Muscle of leg (tissue), 3 donors: ENCODE measurements at regions not wholly inside any gene's neighbourhood (a gene's known extent, or its start where the extent isn't known, plus 50 kb on each side); places are given as distances from the start of the nearest gene placed in this dataset.
A peak's percentile ranks its signal among the peaks of the same experiment; 100 is the strongest.
"Not testable (repeated sequence)": the region's sequence is repeated elsewhere in the genome, so short reads cannot be mapped to it uniquely, and the experiment has no call there.

ENCODE experiments used
- DNase-seq: peaks from one replicate; pipeline ENCODE4 v3.0.0; 2013
- H3K27ac ChIP-seq: one replicate; pipeline ENCODE4 v1.5.1; 2013; ENCODE audit warnings: mild to moderate bottlenecking, low read length, control low read depth
- H3K27me3 ChIP-seq: one replicate; pipeline ENCODE4 v1.6.1; 2013; ENCODE audit warnings: low read length; ENCODE audit not compliant: control insufficient read depth, insufficient read depth
- H3K36me3 ChIP-seq: one replicate; pipeline ENCODE4 v1.6.1; 2013; ENCODE audit warnings: low read length; ENCODE audit not compliant: control insufficient read depth, insufficient read depth
- H3K4me1 ChIP-seq: one replicate; pipeline ENCODE4 v1.6.1; 2013; ENCODE audit warnings: low read length; ENCODE audit not compliant: control insufficient read depth, insufficient read depth
- H3K4me3 ChIP-seq: one replicate; pipeline ENCODE4 v1.5.1; 2013; ENCODE audit warnings: low read length, control low read depth
- H3K9me3 ChIP-seq: replicated peaks from 2 replicates; pipeline ENCODE4 v1.6.1; 2013; ENCODE audit warnings: low read depth, low read length; ENCODE audit not compliant: control insufficient read depth
- WGBS: methylation state at CpG from one replicate; pipeline ENCODE4 v1.1.5; 2013; ENCODE audit warnings: missing lambda C conversion rate; ENCODE audit not compliant: insufficient coverage; 5-methylcytosine and 5-hydroxymethylcytosine counted together

DNA sequence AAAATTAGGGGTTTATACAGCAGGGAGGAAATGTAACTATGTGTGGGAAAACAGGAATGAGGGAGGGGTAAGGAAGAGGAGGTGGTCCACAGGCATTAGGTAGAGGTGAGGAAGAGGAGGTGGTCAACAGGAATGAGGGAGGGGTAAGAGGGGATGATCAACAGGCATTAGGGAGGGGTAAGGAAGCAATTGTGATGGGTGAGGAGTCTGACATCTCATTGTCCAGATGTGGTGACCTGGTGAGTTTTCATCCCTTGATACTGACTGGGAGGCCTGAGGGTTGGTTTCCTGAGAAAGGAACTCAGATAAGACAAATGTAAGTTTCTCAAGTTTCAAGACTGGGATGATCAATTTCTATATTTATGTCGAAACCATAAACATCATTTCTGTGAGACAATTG lies 206.2 kb upstream of the C16orf82 start:
- no peaks in the 10 kb centered on the region for H3K4me1 ChIP-seq
- DNase-seq: no peak
- no peak overlapping the region for H3K4me3 ChIP-seq
- no peaks in the 10 kb centered on the region for H3K27me3 ChIP-seq
- WGBS: no CpG with 5 or more reads among the region's 1 CpG
- peaks cover 4% of the 10 kb centered on the region for H3K9me3 ChIP-seq
- H3K27ac ChIP-seq: no peak overlapping the region
- no peaks in the 10 kb centered on the region for H3K36me3 ChIP-seq

DNA sequence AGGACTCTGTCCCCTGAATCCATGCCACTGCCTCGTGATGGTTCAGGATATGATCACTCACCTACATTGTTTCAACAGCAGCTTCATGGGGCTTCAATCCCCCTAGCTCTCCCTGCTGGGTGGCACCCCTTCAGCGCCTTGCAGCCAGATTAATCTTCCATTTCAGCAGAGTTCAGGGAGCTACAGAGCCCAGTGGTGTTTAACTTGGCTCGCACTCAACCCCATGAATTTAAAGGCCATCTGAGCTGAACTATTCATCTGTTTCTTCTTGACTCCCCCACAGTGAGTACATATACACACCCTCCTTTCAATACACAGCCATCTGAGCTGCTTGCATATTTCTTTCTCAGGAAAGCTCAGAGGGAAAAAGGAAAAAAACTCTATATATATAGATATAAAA lies 202.8 kb upstream of the C16orf82 start:
- Histone ChIP-seq H3K27ac (no peak overlapping the region), H3K27me3 (no peaks in the 10 kb centered on the region), H3K4me1 (no peaks in the 10 kb centered on the region), H3K4me3 (no peak overlapping the region), H3K9me3 (peaks cover 4% of the 10 kb centered on the region), H3K36me3 (no peaks in the 10 kb centered on the region)
- WGBS: 33% methylated on average over 3 of the region's 3 CpGs
- DNase-seq: peak; percentile 8

DNA sequence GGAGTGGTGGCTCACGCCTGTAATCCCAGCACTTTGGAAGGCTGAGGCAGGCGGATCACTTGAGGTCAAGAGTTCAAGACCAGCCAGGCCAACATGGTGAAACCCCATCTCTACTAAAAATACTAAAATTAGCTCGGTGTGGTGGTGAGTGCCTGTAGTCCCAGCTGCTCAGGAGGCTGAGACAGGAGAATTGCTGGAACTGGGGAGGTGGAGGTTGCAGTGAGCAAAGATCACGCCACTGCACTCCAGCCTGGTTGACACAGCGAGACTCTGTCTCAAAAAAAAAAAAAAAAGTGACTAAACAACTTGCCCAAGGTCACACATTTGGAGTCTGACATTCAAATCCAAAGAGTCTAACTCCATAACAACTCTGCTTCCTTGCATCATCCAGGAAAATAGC lies 192.4 kb upstream of the C16orf82 start:
- DNase-seq, H3K36me3 ChIP-seq, H3K27me3 ChIP-seq, H3K4me3 ChIP-seq, H3K27ac ChIP-seq, H3K9me3 ChIP-seq, H3K4me1 ChIP-seq: not testable (repeated sequence)
- WGBS: 40% methylated on average over 3 of the region's 5 CpGs

DNA sequence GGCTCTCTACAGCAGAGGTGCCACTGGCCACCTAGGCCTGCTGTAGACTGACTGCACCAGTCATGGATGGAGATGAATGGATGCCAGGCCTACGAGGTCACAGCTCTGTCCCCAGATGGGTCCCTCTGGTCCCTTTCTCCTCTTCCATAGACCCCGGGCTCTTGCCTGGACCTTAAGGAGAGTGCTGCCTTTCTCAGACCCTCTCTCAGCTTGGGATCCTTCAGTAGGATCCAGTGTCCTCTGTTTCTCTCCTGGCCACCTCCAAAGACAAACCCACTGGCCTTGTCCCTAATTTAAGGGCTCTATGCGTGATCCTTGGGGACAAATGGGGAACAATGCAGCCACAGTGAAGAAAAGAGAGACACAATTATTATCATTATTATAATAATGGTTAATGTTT lies 189.3 kb upstream of the C16orf82 start:
- H3K27ac ChIP-seq: no peak overlapping the region
- no peaks in the 10 kb centered on the region for H3K4me1 ChIP-seq
- no peaks in the 10 kb centered on the region for H3K36me3 ChIP-seq
- H3K9me3 ChIP-seq: peaks cover 2% of the 10 kb centered on the region
- DNase-seq: no peak
- H3K27me3 ChIP-seq: peaks cover 2% of the 10 kb centered on the region
- no CpG with 5 or more reads among the region's 3 CpGs for WGBS
- H3K4me3 ChIP-seq: no peak overlapping the region

DNA sequence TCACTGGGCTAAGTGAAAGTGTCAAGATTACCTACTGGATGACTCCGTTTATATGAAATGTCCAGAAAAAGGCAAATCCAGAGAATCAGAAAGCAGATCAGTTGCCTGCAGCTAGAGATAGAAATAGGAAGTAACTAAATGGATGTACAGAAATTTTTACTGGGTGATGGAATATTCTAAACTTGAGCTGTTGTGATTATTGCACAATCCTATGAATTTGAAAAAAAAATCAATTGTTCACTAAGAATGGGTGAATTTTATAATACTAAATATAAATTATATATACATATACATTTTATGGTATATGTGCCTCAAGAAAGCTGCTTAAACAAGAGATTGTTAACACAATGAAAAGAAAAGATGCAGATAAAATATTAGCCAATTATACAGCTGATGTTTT lies 181.1 kb upstream of the C16orf82 start:
- 88% methylated on average over 1 of the region's 1 CpG for WGBS
- Histone ChIP-seq H3K9me3 (no peaks in the 10 kb centered on the region), H3K27me3 (no peaks in the 10 kb centered on the region), H3K27ac (no peak overlapping the region), H3K4me1 (no peaks in the 10 kb centered on the region), H3K4me3 (no peak overlapping the region), H3K36me3 (no peaks in the 10 kb centered on the region)
- no peak for DNase-seq

DNA sequence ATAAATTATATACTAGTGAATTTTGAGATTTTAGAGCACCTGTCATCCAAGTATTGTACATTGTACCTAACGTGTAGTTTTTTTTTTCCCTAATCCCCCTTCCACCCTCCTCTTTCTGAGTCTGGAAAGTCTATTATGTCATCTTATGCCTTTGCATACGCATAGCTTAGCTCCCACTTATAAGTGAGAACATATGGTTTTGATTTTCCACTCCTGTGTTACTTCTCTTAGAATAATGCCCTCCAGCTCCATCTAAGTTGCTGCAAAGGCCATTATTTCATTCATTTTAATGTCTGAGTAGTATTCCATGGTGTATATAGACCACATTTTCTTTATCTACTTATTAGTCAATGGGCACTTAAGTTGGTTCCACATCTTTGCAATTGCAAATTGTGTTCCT lies 177.0 kb upstream of the C16orf82 start:
- no peaks in the 10 kb centered on the region for H3K36me3 ChIP-seq
- no peaks in the 10 kb centered on the region for H3K27me3 ChIP-seq
- H3K4me1 ChIP-seq: no peaks in the 10 kb centered on the region
- no peaks in the 10 kb centered on the region for H3K9me3 ChIP-seq
- peak; percentile 38 for DNase-seq
- no peak overlapping the region for H3K4me3 ChIP-seq
- WGBS: no CpG with 5 or more reads among the region's 2 CpGs
- no peak overlapping the region for H3K27ac ChIP-seq

DNA sequence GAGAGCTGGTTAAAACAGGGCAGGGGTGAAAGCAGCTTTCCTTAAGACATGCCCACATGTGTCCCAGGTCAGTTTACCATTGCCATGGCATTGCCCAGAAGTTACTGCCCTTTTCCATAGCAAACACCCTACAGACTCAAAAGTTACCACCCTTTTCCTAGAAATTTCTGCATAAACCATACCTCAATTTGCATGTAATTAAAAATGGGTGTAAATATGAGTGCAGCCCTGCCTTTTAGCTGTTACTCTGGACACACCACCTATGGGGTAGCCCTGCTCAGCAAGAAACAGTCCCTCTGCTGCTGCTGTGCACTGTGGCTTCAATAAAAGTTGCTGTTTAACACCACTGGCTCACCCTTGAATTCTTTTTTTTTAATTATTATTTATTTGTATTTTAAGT lies 168.5 kb upstream of the C16orf82 start:
- H3K27me3 ChIP-seq: no peaks in the 10 kb centered on the region
- no peaks in the 10 kb centered on the region for H3K9me3 ChIP-seq
- no peaks in the 10 kb centered on the region for H3K36me3 ChIP-seq
- H3K4me1 ChIP-seq: no peaks in the 10 kb centered on the region
- H3K27ac ChIP-seq: no peak overlapping the region
- no peak overlapping the region for H3K4me3 ChIP-seq
- DNase-seq: no peak

DNA sequence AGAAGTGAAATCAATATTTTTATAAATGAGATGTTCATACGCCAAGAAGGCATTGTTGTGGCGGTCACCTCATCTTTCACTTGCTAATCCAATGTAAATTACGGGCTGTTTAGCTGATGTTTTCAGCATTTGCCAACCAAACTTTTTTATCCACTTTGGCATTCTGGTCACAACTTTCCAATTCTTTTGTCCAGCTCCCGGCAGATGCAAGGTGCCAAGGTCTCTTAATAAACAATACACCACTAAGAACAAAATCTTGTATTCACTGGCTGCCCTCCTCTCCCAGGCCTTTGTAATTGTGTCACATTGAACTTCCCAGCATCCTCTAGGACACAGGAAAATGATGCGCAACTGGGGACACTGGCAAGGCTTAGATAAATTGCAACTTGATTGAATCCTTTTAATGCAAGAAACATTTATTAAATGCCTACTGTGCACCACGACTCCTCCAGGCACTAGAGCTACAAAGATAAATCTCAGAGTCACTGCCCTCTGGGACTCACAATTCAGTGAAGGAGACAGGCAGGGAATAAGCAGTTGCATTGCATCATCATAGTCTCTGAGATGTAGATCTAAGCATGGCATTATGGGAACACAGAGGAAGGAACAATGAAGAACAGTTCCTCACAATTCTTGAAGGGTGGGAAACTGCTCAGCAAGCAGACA lies 165.4 kb upstream of the C16orf82 start:
- H3K27me3 ChIP-seq: no peaks in the 10 kb centered on the region
- no peak for DNase-seq
- WGBS: 83% methylated on average over 5 of the region's 6 CpGs

DNA sequence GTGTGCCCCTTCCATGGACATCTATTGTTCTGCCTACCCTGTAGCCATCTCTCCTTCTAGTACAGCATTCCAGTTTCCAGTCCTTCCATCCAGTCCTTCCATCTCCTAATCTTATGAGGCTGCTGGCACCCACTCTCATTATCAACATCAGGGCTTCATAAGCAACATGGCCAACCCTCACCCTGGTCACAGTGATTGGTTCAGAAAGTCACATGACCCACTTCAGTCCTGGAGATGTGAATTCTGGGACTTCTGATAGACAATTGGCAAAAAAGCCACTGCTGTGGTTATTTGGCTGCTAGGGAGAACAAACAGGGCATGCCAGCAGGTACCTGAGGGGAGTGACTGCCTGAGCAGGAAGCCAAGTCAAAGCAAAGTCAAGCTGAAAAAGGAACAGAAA lies 164.7 kb upstream of the C16orf82 start:
- H3K36me3 ChIP-seq: no peaks in the 10 kb centered on the region
- no peaks in the 10 kb centered on the region for H3K27me3 ChIP-seq
- no peak overlapping the region for H3K27ac ChIP-seq
- H3K4me3 ChIP-seq: no peak overlapping the region
- no peaks in the 10 kb centered on the region for H3K4me1 ChIP-seq
- DNase-seq: no peak
- no peaks in the 10 kb centered on the region for H3K9me3 ChIP-seq

More for the DNA sequence above, 165.4 kb upstream of the C16orf82 start:
- Histone ChIP-seq H3K27ac (no peak overlapping the region), H3K36me3 (no peaks in the 10 kb centered on the region), H3K9me3 (no peaks in the 10 kb centered on the region), H3K4me1 (no peaks in the 10 kb centered on the region), H3K4me3 (no peak overlapping the region)

DNA sequence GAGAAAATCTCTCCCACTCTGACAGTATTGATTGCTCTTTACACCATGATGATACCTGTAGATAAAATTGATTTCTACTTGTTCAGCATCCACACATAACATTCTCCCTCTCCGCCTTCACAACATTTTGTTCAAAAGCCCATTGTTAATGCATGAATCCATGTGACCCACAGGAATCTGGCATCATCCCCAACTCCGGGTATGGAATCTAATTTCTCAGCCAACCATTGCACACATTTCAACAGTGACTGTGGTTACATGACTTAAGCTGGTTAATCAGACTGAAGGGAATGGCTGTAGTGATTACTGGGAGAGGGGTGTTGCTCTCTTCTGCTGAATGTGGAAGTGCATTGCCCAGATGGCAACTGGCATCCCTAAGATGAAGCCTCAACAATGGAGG lies 161.4 kb upstream of the C16orf82 start:
- no peaks in the 10 kb centered on the region for H3K9me3 ChIP-seq
- no peak overlapping the region for H3K4me3 ChIP-seq
- no peaks in the 10 kb centered on the region for H3K36me3 ChIP-seq
- H3K27me3 ChIP-seq: no peaks in the 10 kb centered on the region
- WGBS: no CpG with 5 or more reads among the region's 2 CpGs
- H3K27ac ChIP-seq: no peak overlapping the region
- no peaks in the 10 kb centered on the region for H3K4me1 ChIP-seq
- no peak for DNase-seq

DNA sequence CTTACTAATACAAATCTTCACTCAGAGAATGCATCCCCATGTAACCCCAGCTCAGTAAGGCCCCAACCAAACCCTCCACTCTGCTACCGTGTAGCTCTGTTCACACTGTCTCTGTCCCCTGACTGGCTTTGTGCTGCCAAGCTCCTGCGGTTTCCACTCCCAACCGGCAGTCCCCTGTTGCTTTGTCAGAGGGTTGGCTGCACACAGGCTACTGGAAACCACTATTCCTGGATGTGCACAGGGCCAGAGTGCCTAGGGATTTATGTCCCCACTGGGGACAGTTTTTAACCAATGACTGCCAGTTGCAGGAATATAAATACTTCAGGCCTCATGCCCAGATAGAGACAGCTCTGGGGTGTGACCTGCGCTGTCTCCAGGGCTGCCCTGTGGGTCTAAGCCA lies 157.1 kb upstream of the C16orf82 start:
- H3K9me3 ChIP-seq: no peaks in the 10 kb centered on the region
- H3K4me1 ChIP-seq: no peaks in the 10 kb centered on the region
- DNase-seq: no peak
- 50% methylated on average over 4 of the region's 4 CpGs for WGBS
- H3K27ac ChIP-seq: no peak overlapping the region
- no peak overlapping the region for H3K4me3 ChIP-seq
- H3K27me3 ChIP-seq: no peaks in the 10 kb centered on the region
- H3K36me3 ChIP-seq: no peaks in the 10 kb centered on the region
